ENCODE measurements at regions not wholly inside any gene's neighbourhood (a gene's known extent, or its start where the extent isn't known, plus 50 kb on each side); places are given as distances from the start of the nearest gene placed in this dataset.

GRCh38 chr1:22330092-22330759 is 121.4 kb upstream of the ZBTB40 start:
- Histone ChIP-seq H3K27me3 (no peaks in the 10 kb centered on the region), H3K9me3 (no peaks in the 10 kb centered on the region), H3K4me1 (peaks cover 3% of the 10 kb centered on the region; the same call in 1 of the 2 replicates), H3K4me3 (ENCODE audit: low read depth, low read length) (no peak overlapping the region), H3K36me3 (no peaks in the 10 kb centered on the region)
- no peak for DNase-seq
- no peak for TF ChIP-seq CTCF (IDR thresholded peaks at IDR 0.05; ENCODE audit: low read depth, low read length)

- Histone ChIP-seq H3K4me3 (ENCODE audit: low read depth, low read length) (no peak overlapping the region), H3K4me1 (peaks cover 3% of the 10 kb centered on the region; the same call in 1 of the 2 replicates), H3K27me3 (no peaks in the 10 kb centered on the region), H3K36me3 (no peaks in the 10 kb centered on the region), H3K9me3 (no peaks in the 10 kb centered on the region)
- no peak for TF ChIP-seq CTCF (IDR thresholded peaks at IDR 0.05; ENCODE audit: low read depth, low read length)
- DNase-seq = no peak
Measured at GRCh38 chr1:22330760-22331119, 120.9 kb upstream of the ZBTB40 start.

- no peak for TF ChIP-seq CTCF (IDR thresholded peaks at IDR 0.05; ENCODE audit: low read depth, low read length)
- Histone ChIP-seq H3K4me1 (peaks cover 3% of the 10 kb centered on the region; the same call in 1 of the 2 replicates), H3K27me3 (no peaks in the 10 kb centered on the region), H3K4me3 (ENCODE audit: low read depth, low read length) (no peak overlapping the region), H3K9me3 (no peaks in the 10 kb centered on the region), H3K36me3 (no peaks in the 10 kb centered on the region)
- DNase-seq = no peak
Measured at GRCh38 chr1:22331618-22332423, 119.8 kb upstream of the ZBTB40 start.

GRCh38 chr1:22332424-22332717 is 119.3 kb upstream of the ZBTB40 start:
- no peak for TF ChIP-seq CTCF (IDR thresholded peaks at IDR 0.05; ENCODE audit: low read depth, low read length)
- H3K9me3 ChIP-seq = no peaks in the 10 kb centered on the region
- no peaks in the 10 kb centered on the region for H3K27me3 ChIP-seq
- DNase-seq = no peak
- no peaks in the 10 kb centered on the region for H3K36me3 ChIP-seq
- no peak overlapping the region for H3K4me3 ChIP-seq (ENCODE audit: low read depth, low read length)
- peaks cover 3% of the 10 kb centered on the region; the same call in 1 of the 2 replicates for H3K4me1 ChIP-seq

DNA sequence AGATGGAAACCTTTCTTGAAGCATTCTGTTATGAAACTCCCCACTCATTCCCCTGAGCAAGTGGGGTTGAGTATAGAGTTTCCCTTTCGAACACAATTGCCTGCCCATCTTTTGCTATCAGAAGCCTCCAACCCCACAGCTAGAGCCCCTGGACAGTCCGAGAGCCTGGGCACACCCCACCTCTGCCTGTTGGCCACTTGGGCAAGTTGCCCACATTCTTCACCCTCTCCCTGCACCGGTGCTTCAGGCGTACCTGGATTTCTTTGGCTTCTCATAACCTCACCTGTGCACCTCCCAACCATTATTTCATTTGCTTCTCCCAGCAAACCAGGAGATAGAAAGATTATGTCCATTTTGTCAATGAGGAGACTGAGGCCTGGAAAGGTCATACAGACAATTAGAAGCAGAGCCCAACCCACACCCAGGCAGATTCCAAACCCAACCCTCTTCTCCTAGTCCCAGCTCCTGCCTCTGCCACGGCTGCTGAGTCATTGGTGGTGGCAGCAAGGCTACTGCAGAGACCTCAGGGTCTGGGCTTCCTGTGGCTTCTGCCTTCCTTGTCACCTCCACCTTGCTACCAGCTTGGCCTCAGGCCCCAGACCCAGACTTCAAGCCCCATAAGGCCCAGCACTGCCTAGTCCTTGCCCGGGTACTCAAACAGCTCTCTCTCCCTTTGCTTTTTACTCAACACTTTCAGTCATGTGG is 118.7 kb upstream of the ZBTB40 start:
- H3K4me3 ChIP-seq (ENCODE audit: low read depth, low read length) = no peak overlapping the region
- no peak for TF ChIP-seq CTCF (IDR thresholded peaks at IDR 0.05; ENCODE audit: low read depth, low read length)
- H3K9me3 ChIP-seq = no peaks in the 10 kb centered on the region
- no peaks in the 10 kb centered on the region for H3K27me3 ChIP-seq
- peaks cover 3% of the 10 kb centered on the region; the same call in 1 of the 2 replicates for H3K4me1 ChIP-seq
- DNase-seq = no peak
- H3K36me3 ChIP-seq = no peaks in the 10 kb centered on the region

Measured in BE2C (cell line).